Ramos (cell line): ENCODE measurements at regions not wholly inside any gene's neighbourhood (a gene's known extent, or its start where the extent isn't known, plus 50 kb on each side); places are given as distances from the start of the nearest gene placed in this dataset.

Source experiments
- in situ Hi-C: fragments of 300-500 bp; cut with MboI; formaldehyde crosslinking; loops from one replicate; pipeline ENCODE4 v1.14.3; 2022; ENCODE audit warnings: low sequenced_read_pairs; ENCODE audit not compliant: unreplicated experiment

DNA sequence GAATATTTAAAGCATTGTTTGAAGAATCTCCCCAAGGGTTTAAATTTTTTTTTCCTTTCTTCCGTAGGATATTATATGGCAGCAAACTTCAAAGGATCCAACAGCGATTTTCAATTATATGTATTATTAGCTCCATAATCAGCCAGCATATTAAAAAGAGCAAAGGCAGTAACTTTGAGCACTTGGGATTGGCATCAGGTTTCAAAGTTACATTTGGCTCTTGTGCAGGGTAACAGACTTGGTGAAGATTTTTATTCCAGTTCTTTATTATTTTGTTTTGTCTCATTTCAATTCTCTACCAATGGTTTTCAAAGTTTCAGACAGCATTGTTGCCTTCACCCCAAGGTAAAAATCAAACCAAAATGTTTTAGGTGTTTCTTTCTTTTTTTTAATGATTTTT lies 116.7 kb upstream of the ZNF366 start:
- in situ Hi-C loops = loop anchor here (10.0 kb wide), 1 partner anchor 191 kb away; the partner anchor contains the start of gene TNPO1

DNA sequence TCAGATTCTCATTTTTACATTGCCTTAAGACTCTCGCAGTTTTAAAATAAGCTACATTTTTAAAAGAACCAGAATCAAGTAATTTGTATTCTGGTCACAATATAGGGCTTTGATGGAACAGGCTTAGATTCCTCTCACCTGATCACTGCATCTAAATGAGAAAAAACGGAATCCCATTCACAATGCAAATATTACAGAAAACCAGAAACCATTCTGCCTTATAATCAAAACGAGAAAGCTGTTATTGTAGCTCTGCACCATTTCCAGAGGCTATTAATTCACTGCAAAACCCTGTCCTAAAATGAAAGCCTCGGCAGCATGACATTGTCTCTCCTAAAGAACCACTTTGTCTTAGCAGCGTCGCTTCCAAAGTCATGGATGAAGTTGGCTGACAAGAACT lies 116.1 kb upstream of the ZNF366 start:
- in situ Hi-C loops = loop anchor here (10.0 kb wide), 1 partner anchor 191 kb away; the partner anchor contains the start of gene TNPO1

GRCh38 chr5:72622170-72622760 lies 115.1 kb upstream of the ZNF366 start:
- in situ Hi-C loops = loop anchor here (10.0 kb wide), 1 partner anchor 193 kb away; the partner anchor contains the start of gene TNPO1

DNA sequence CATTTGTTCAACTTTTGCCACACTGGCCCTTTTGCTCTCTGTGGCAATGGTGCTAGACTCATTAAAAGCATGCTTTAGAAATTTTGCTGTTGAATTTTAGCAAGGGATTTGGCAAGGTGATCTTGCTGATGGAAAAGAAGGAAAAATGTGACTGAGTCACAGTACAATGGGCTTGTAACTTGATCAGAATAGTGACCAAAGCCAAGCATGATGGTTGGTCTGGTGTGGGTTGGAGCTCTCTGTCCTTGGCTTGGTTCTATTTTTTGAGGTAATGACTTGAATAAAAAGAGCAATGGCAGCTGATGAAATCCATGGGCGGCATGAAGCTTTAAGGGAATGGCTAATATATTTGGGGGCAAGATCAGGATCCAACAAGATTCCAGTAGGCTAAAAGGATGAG lies 114.4 kb upstream of the ZNF366 start:
- in situ Hi-C loops = loop anchor here (10.0 kb wide), 1 partner anchor 193 kb away; the partner anchor contains the start of gene TNPO1

DNA sequence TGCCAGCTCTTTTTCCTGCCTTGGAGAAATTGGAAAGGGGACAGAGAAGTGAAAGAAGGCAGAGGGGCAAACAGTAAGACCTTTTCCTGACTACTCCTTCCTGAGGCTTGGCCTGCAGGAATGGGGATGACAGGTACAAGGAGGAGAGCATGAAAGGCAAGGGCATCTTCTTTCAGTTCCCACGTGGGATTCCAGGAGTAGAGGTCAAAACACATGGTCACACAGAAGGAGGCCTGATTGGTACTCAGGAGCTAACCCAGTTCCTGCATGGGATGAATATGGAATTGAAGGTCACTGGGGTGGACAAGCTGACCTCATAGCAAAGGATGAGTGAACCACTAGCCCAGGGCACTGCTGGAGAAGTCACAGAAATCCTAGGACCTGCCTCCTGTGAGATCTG lies 112.5 kb upstream of the ZNF366 start:
- in situ Hi-C loops = loop anchor here (10.0 kb wide), 1 partner anchor 195 kb away; the partner anchor contains the start of gene TNPO1

GRCh38 chr5:72619251-72619650 lies 112.0 kb upstream of the ZNF366 start:
- in situ Hi-C loops = no loop called here

DNA sequence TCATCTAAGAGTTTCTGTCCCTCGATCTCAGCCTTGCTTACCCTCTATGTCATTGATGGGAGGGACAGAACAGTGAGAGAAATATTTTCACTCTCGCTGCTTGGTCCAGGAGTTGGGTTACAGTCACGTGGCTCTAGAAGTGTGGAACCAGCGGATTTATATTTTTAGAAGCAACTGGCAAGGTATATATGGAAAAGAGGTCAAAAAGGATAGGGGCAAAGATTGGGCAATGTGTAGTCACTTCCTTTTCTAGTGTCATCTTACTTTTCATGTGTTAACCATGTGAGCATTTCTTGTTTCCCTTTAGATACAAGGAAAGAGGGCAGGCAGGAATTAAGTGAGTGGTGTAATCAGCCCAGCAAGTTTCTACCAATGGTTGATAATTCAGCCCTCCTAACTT lies 111.5 kb upstream of the ZNF366 start:
- in situ Hi-C loops = no loop called here

DNA sequence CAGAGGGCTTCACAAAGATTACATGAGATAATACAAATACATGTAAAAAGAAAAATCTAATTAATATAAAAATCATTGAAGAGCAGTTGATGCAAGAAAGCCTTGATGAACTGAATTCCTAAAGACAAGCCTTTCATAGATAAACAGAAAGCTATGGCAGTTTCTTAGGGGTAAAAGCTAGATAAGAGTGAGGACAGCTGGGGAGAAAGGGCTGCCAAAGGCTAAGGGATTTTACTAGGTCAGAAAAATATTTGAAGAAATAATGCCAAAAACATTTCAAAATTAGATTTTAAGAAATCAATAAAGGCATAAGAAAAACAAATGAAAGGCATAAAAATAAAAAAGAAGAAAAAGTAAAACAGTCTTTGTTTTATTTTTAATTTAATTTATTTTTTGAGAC lies 107.9 kb upstream of the ZNF366 start:
- in situ Hi-C loops = no loop called here

DNA sequence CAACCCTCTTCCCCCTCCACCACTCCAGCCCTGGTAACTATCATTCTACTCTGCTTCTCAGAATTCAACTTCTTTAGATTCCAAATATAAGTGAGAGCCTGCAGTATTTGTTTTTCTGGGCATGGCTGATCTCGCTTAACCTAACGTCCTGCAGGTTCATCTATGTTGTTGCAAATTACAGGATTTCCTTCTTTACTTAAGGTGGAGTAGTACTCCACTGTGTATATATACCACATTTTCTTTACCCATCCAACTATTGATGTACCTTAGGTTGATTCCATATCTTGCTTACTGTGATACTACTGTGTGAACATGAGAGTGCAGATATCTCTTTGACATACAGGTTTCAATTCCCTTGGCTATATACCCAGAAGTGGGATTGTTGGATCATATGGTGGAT lies 106.3 kb upstream of the ZNF366 start:
- in situ Hi-C loops = no loop called here

DNA sequence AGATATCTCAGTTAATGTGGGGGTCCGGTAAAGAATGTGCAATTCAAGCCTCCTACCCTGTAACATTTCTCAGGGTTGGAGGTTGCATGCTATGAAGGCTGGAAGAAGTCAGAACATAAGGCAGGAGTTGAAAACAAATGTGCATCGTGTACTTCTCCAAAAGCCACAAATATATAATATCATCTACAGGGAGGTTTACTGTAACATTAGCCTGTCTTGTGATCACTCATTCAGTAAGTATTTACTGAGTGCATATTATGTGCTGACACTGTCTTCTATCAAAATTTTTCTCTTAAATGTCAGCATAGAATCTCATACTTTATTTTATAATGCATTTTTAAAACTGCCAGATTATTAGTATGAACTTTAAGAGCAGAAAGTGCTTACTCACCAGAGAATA lies 105.6 kb upstream of the ZNF366 start:
- in situ Hi-C loops = no loop called here

DNA sequence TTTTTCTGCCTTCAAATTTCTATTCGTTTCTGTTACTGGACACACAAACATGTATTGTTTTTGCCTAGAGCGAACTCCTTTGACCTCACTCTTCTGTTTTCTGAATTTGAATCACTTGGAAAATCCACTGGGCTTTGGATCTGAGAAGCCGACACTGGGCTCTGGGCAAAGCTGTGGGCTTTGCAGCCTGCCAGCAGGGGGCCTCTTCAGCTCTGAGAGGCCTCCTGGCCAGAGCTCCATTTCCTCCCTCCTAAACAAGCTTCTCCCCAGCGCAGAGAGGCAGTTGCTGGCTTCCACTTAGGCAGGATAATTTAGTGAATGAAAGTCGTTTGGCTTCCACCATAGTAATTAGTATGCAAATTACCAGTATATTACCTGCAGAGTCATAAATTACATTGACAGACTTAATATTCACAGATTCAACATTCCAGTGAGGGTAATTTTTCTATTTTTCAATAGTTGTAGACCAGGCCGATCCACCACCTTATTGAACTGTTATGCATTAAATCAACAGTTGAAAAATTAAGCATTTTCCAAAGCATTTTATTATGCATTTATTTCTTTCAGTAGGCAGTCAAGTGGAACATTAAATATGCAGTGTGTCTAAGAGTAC lies 104.0 kb upstream of the ZNF366 start:
- in situ Hi-C loops = no loop called here

GRCh38 chr5:72608926-72609325 lies 101.7 kb upstream of the ZNF366 start:
- in situ Hi-C loops = no loop called here

- in situ Hi-C loops = no loop called here
These were observed 101.1 kb upstream of the ZNF366 start for GRCh38 chr5:72608297-72608696.

DNA sequence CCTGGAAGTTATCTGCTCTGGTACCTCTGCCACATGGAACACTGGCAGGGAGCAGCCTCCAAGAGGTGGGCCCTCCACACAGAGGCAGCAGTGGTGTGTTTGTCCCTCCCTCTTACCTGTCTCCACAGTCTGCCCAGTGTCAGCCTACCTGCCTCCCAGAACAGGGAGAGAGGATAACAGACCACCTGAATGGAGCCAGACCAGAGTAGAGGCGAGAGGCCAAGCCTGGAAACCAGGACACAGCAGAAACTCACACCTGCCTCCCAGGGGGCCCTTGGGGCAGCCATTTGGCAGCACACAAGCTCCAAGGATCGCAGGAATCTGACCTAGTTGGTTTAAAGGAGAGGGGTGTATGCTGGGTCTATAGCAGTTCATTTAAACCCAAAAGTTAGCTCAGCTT lies 100.2 kb upstream of the ZNF366 start:
- in situ Hi-C loops = no loop called here

- in situ Hi-C loops = no loop called here
These were observed 99.3 kb upstream of the ZNF366 start for GRCh38 chr5:72606525-72606924.

GRCh38 chr5:72605632-72606031 lies 98.4 kb upstream of the ZNF366 start:
- in situ Hi-C loops = no loop called here

GRCh38 chr5:72604798-72605154 lies 97.6 kb upstream of the ZNF366 start:
- in situ Hi-C loops = no loop called here

DNA sequence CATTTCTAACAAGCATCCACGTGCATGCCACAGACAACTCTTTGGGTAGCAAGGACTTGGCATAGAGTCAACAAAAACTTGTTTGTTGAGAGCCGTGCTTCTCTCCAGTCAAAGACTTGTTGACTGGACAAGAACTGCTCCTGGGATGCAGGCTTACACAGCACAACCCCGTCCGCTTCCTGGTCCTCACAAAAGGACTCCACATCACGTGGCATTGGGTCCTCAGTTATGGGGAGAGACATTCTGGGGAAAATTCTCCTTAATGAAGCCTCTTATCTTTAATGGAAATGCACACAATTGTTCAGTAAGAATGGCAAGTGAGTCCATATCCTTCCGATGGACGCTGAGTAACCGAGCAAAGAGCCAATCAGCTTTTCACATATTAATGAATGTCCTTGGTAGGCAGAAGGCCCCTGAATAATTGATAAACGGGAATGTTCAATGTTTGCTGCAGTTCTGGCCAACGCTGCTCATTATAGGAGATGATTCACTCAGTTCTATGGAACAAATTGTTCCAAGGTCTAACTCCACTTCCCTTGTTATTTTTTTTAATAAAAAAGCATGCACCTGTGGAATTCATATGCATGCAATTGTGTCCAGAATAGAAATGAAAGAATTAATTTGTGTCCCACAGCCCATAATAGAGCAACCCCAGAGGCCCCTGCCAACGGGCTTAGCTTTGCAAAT lies 97.0 kb upstream of the ZNF366 start:
- in situ Hi-C loops = no loop called here

DNA sequence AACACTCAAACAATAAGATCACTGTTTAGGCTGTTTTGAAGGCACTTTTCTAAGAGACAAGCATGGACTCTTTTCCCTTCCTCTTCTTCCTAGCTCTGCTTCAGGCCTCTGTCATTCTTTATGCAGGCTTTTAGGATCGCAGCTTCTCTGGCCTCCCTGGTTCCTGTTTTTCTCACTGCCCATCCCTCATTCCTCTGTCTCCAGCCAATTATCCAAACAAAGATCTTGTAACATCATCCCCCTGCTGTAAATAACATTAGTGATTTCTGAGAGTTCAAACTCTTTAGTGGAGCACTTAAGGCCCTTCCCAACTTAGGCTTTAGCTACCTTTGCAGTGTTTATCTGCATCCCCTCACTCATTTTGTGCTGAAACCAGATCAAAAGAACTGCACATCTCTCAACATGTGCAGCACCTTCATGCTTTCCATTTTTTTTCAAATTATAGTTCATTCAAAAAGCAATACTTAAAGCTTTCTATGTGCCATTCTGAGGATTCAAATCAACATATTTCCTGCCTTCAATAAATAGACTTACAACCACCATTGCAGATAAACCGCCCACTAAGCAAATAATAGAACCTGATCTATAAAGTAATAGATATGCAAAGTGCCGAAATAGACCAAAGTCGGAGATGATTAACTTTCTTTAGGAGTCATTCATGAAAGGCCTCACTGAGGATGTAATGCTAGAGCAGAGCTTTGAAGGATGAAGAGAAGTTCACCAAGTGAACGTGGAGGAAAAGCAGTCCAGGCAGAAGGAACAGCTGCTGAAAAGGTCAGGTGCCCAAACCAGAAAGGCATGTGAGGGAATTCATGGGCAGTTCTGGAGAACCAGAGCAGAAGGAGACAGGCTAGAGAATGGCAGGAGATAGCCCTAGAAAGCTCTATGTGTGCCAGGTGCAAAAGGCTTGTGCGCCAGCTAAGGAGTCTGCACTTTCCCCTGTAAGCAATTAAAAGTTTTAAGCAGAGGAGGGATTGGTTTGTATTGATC lies 95.8 kb upstream of the ZNF366 start:
- in situ Hi-C loops = no loop called here

DNA sequence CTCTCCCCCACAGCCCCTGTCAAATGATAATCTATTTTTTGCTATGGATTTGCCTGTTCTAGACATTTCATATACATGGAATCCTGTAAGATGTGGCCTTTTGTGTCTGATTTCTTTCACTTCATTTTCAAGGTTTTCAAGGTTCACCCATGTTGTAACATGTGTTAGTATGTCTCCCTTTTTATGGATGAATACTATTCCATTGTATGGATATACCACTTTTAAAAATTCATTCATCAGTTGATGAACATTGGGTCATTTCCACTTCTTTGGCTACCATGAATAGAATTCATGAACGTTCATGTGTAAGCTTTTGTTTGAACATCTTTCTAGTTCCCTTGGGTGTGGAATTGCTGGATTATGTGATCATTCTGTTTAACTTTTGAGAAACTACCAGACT lies 94.7 kb upstream of the ZNF366 start:
- in situ Hi-C loops = no loop called here
